B cell (primary cell): ENCODE measurements at regions not wholly inside any gene's neighbourhood (a gene's known extent, or its start where the extent isn't known, plus 50 kb on each side); places are given as distances from the start of the nearest gene placed in this dataset.

Experiments used
- ATAC-seq: fragments of 200-7000 bp; cut with Tn5 transposase; one replicate; pipeline ENCODE4 v1.10.0; 2021; ENCODE audit warnings: low read depth, mild to moderate bottlenecking, moderate number of reproducible peaks, moderate library complexity
- CTCF ChIA-PET: fragments of 350-600 bp; sonication (Branson Sonifier 250); formaldehyde crosslinking; loops from one replicate; lab custom pipeline; 2021; ENCODE audit warnings: antibody characterized with exemption, inconsistent platforms; lab: Charles Lee
- POLR2A ChIA-PET: fragments of 350-600 bp; sonication (Branson Sonifier 250); formaldehyde crosslinking; loops from one replicate; lab custom pipeline; 2021; ENCODE audit warnings: antibody characterized with exemption; lab: Charles Lee
- DNase-seq: peaks from one replicate; pipeline ENCODE4 v3.0.0; 2013
- H2AFZ ChIP-seq: 2 replicates; pipeline ENCODE4 v1.6.1; 2012; ENCODE audit warnings: mild to moderate bottlenecking, low read depth, low read length; ENCODE audit not compliant: insufficient read depth, poor library complexity, severe bottlenecking
- H3K27ac ChIP-seq, 2 donors: 1 replicate in 1 of 2; 2 replicates in 1 of 2; pipeline ENCODE4 v1.5.1; 2012 to 2013; ENCODE audit warnings: low read length in 2 of 2, mild to moderate bottlenecking in 2 of 2, moderate library complexity in 1 of 2
- H3K27me3 ChIP-seq, 4 experiments: fragments of 200-600 bp in 1 of 4; sonication (generic) in 1 of 4; replicated peaks in 1 of 4; 1 replicate in 2 of 4; 2 replicates in 2 of 4; pipeline versions ENCODE4 v1.6.1 to v1.7.0; 2013 to 2016; ENCODE audit warnings: low read length in 3 of 4, mild to moderate bottlenecking in 2 of 4, mixed read lengths in 1 of 4, moderate library complexity in 1 of 4; ENCODE audit not compliant: insufficient read depth in 4 of 4, control insufficient read depth in 3 of 4; ENCODE audit errors: control extremely low read depth in 1 of 4
- H3K36me3 ChIP-seq, 2 experiments: replicated peaks in 1 of 2; 1 replicate in 1 of 2; 2 replicates in 1 of 2; pipeline versions ENCODE4 v1.6.1 to v1.7.1; 2013; ENCODE audit warnings: low read length in 1 of 2; ENCODE audit not compliant: insufficient read depth in 2 of 2, control insufficient read depth in 1 of 2; ENCODE audit errors: control extremely low read depth in 1 of 2, extremely low read depth in 1 of 2
- H3K4me1 ChIP-seq, 2 donors: fragments of 200-600 bp in 1 of 2; sonication (generic) in 1 of 2; 1 replicate in 1 of 2; 2 replicates in 1 of 2; pipeline versions ENCODE4 v1.5.1 to v1.6.1; 2013 to 2017; ENCODE audit warnings: low read length in 2 of 2; ENCODE audit not compliant: control insufficient read depth in 2 of 2, insufficient read depth in 2 of 2
- H3K4me2 ChIP-seq: replicated peaks from 2 replicates; pipeline ENCODE3; 2012; ENCODE audit warnings: mild to moderate bottlenecking, low read depth, low read length; ENCODE audit not compliant: poor library complexity, severe bottlenecking
- H3K4me3 ChIP-seq, 5 experiments: fragments of 200-600 bp in 1 of 5; sonication (generic) in 1 of 5; 1 replicate in 3 of 5; 2 replicates in 2 of 5; pipeline versions ENCODE4 v1.5.1 to v1.7.0; 2011 to 2016; ENCODE audit warnings: low read length in 4 of 5, mild to moderate bottlenecking in 4 of 5, low read depth in 2 of 5, control low read depth in 1 of 5, moderate library complexity in 1 of 5; ENCODE audit not compliant: insufficient read depth in 1 of 5; ENCODE audit errors: control extremely low read depth in 1 of 5, extremely low read depth in 1 of 5
- H3K79me2 ChIP-seq: fragments of 200-600 bp; sonication (generic); one replicate; pipeline ENCODE4 v1.6.0; 2016; ENCODE audit warnings: low read length; ENCODE audit not compliant: control insufficient read depth, insufficient read depth
- H3K9ac ChIP-seq: fragments of 200-600 bp; sonication (generic); 2 replicates; pipeline ENCODE4 v1.6.1; 2017; ENCODE audit warnings: mild to moderate bottlenecking, low read length, moderate library complexity
- H3K9me3 ChIP-seq, 3 donors: one replicate each; pipeline versions ENCODE4 v1.6.1 to v1.7.1; 2013; ENCODE audit warnings: low read length in 2 of 3; ENCODE audit not compliant: control insufficient read depth in 2 of 3, insufficient read depth in 1 of 3; ENCODE audit errors: control extremely low read depth in 1 of 3
- H4K20me1 ChIP-seq: 2 replicates; pipeline ENCODE4 v1.6.0; 2012; ENCODE audit warnings: mild to moderate bottlenecking, low read length; ENCODE audit not compliant: insufficient read depth, control insufficient read depth, poor library complexity, severe bottlenecking
- H3K27ac Mint-ChIP-seq: one replicate; pipeline ENCODE4 v1.8.0; 2021; ENCODE audit warnings: mixed read lengths
- H3K27me3 Mint-ChIP-seq: one replicate; pipeline ENCODE4 v1.8.0; 2021; ENCODE audit warnings: mixed read lengths
- H3K4me1 Mint-ChIP-seq: one replicate; pipeline ENCODE4 v1.8.0; 2021; ENCODE audit warnings: mixed read lengths
- H3K4me3 Mint-ChIP-seq: one replicate; pipeline ENCODE4 v1.8.0; 2021; ENCODE audit warnings: mixed read lengths
- H3K9me3 Mint-ChIP-seq: one replicate; pipeline ENCODE4 v1.8.0; 2022; ENCODE audit warnings: mixed read lengths; ENCODE audit not compliant: insufficient read depth
- CTCF ChIP-seq: fragments of 200-600 bp; IDR thresholded peaks from one replicate; pipeline ENCODE4 v1.8.0; 2022; ENCODE audit warnings: antibody characterized with exemption, mild to moderate bottlenecking
- EZH2 ChIP-seq: IDR thresholded peaks from 2 replicates; pipeline ENCODE4 v1.6.1; 2012; ENCODE audit warnings: borderline replicate concordance, low read depth, mild to moderate bottlenecking, moderate library complexity, low read length; ENCODE audit not compliant: insufficient read depth, poor library complexity, severe bottlenecking
- WGBS: methylation state at CpG from one replicate; pipeline ENCODE4 v1.1.5; 2013; ENCODE audit warnings: missing lambda C conversion rate; ENCODE audit not compliant: insufficient coverage; 5-methylcytosine and 5-hydroxymethylcytosine counted together
- intact Hi-C: fragments of 100-400 bp; cut with micrococcal nuclease; formaldehyde crosslinking; loops from one replicate; pipeline ENCODE4 v1.10.0; 2022

- no peaks in the 10 kb centered on the region for H4K20me1 ChIP-seq
- no peaks in the 10 kb centered on the region for H3K4me1 ChIP-seq
- DNase-seq (no peak), ATAC-seq (no peak)
- H3K36me3 ChIP-seq = no peaks in the 10 kb centered on the region
- Mint-ChIP-seq H3K27me3 (no peaks in the 10 kb centered on the region), H3K4me3 (no peak overlapping the region), H3K27ac (no peak overlapping the region), H3K4me1 (no peaks in the 10 kb centered on the region), H3K9me3 (no peaks in the 10 kb centered on the region)
- H3K4me2 ChIP-seq = no peak overlapping the region
- no peak for TF ChIP-seq CTCF
- TF ChIP-seq EZH2 = no peak
- H3K27ac ChIP-seq = no peak overlapping the region
- no peaks in the 10 kb centered on the region for H3K27me3 ChIP-seq
- CTCF ChIA-PET = no interaction called here
- no CpG with 5 or more reads among the region's 1 CpG for WGBS
- no peak overlapping the region for H3K4me3 ChIP-seq
- POLR2A ChIA-PET = no interaction called here
- H3K9ac ChIP-seq = no peak overlapping the region
- intact Hi-C loops = no loop called here
- H3K79me2 ChIP-seq = no peaks in the 10 kb centered on the region
- no peak overlapping the region for H2AFZ ChIP-seq
- H3K9me3 ChIP-seq = no peaks in the 10 kb centered on the region
These were observed 771.2 kb upstream of the LINC00305 start for GRCh38 chr18:64919971-64920570.

DNA sequence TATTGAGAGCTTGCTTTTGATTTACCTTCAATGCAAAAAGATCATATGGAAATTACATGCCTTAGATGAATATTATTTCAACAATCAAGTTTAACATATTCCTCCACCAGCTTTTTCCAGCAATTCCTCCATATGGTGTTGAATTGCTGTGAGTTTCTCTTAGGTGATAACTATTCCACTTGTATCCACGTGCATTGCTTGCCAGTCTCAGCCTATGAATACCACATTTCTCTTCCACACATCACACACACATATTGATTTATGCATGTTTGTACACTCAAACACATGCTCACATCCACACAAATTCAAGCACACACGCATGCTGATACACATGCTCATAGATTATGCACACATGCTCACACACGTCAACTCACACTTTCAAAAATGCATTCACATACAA lies 770.0 kb upstream of the LINC00305 start:
- Histone ChIP-seq H3K4me3 (no peak overlapping the region), H3K79me2 (no peaks in the 10 kb centered on the region), H3K27ac (no peak overlapping the region), H2AFZ (no peak overlapping the region), H4K20me1 (no peaks in the 10 kb centered on the region), H3K36me3 (no peaks in the 10 kb centered on the region), H3K27me3 (no peaks in the 10 kb centered on the region), H3K9me3 (no peaks in the 10 kb centered on the region), H3K4me2 (no peak overlapping the region), H3K4me1 (no peaks in the 10 kb centered on the region), H3K9ac (no peak overlapping the region)
- H3K27ac Mint-ChIP-seq = no peak overlapping the region
- no peak for DNase-seq
- no peak for ATAC-seq
- H3K9me3 Mint-ChIP-seq = no peaks in the 10 kb centered on the region
- no peaks in the 10 kb centered on the region for H3K4me1 Mint-ChIP-seq
- WGBS = 80% methylated on average over 2 of the region's 3 CpGs
- H3K27me3 Mint-ChIP-seq = no peaks in the 10 kb centered on the region
- no peak for TF ChIP-seq EZH2
- no peak for TF ChIP-seq CTCF
- CTCF ChIA-PET = no interaction called here
- no peak overlapping the region for H3K4me3 Mint-ChIP-seq
- POLR2A ChIA-PET = no interaction called here
- intact Hi-C loops = no loop called here
